ENCODE measurements at regions not wholly inside any gene's neighbourhood (a gene's known extent, or its start where the extent isn't known, plus 50 kb on each side); places are given as distances from the start of the nearest gene placed in this dataset.
"Not testable (repeated sequence)": the region's sequence is repeated elsewhere in the genome, so short reads cannot be mapped to it uniquely, and the experiment has no call there.

DNA sequence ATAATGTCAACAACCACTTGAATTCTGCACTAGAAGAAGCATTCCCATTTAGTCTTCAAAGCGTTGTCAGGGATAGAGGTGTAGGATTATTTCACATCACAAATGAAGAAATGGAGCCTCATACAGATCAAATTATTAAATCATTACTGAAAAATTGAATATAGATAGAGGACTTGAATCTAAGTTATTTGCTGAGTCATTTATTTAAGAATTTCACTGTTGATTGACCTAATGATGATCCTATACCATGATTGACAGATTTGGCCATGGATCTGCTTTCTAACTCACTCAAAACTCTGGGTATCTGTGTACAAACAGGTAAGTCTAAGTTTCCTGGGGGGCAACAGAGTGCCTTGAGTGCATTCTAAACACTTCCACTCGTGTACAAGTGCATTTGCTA, 215.9 kb downstream of the BTBD3 start:
- Histone ChIP-seq H3K9me3 (ENCODE audit: control insufficient read depth in 2 of 2, insufficient read depth in 1 of 2, low read depth in 1 of 2, low read length in 1 of 2) (no peaks in the 10 kb centered on the region), H3K27ac (ENCODE audit: low read depth in 2 of 2, low read length in 1 of 2) (no peak overlapping the region), H3K36me3 (ENCODE audit: control insufficient read depth in 2 of 2, insufficient read depth in 2 of 2, low read length in 1 of 2) (no peaks in the 10 kb centered on the region), H3K4me3 (ENCODE audit: low read depth in 1 of 2, low read length in 2 of 2) (no peak overlapping the region), H3K4me1 (ENCODE audit: control insufficient read depth in 2 of 2, insufficient read depth in 2 of 2, low read length in 1 of 2) (no peaks in the 10 kb centered on the region), H3K27me3 (ENCODE audit: control insufficient read depth in 1 of 2, insufficient read depth in 2 of 2, low read length in 2 of 2) (no peaks in the 10 kb centered on the region)
- 80 to 82% methylated on average over 2 of the region's 2 CpGs for WGBS, 2 donors

GRCh38 chr20:12145951-12146350, 228.3 kb downstream of the BTBD3 start:
- H3K27ac ChIP-seq (ENCODE audit: low read depth in 2 of 2, low read length in 1 of 2); H3K4me3 ChIP-seq (ENCODE audit: low read depth in 1 of 2, low read length in 2 of 2); H3K36me3 ChIP-seq (ENCODE audit: control insufficient read depth in 2 of 2, insufficient read depth in 2 of 2, low read length in 1 of 2); H3K9me3 ChIP-seq (ENCODE audit: control insufficient read depth in 2 of 2, insufficient read depth in 1 of 2, low read depth in 1 of 2, low read length in 1 of 2); H3K4me1 ChIP-seq (ENCODE audit: control insufficient read depth in 2 of 2, insufficient read depth in 2 of 2, low read length in 1 of 2); H3K27me3 ChIP-seq (ENCODE audit: control insufficient read depth in 1 of 2, insufficient read depth in 2 of 2, low read length in 2 of 2): not testable (repeated sequence)
- 89 to 92% methylated on average over 1 of the region's 1 CpG for WGBS, 2 donors

DNA sequence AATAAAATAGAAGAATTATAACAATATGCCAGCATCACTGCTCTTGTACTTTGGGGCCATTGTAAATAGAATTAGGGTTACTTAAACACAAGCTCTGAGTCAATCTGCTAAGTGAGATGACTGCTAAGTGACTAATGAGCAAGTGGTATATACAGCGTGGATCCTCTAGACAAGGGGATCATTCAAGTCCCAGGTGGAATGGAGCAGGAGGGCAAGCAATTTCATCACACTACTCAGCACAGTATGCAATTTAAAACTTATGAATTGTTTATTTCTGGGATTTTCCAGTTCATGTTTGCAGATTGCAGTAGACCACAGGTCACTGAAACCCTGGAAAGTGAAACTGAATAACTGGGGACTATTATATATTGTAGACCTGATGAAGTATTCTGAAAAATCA, 235.3 kb downstream of the BTBD3 start:
- no peaks in the 10 kb centered on the region for H3K9me3 ChIP-seq (ENCODE audit: control insufficient read depth in 2 of 2, insufficient read depth in 1 of 2, low read depth in 1 of 2, low read length in 1 of 2)
- 44 to 56% methylated on average over 1 of the region's 1 CpG for WGBS, 2 donors
- no peaks in the 10 kb centered on the region for H3K36me3 ChIP-seq (ENCODE audit: control insufficient read depth in 2 of 2, insufficient read depth in 2 of 2, low read length in 1 of 2)
- no peak overlapping the region for H3K27ac ChIP-seq (ENCODE audit: low read depth in 2 of 2, low read length in 1 of 2)
- H3K4me3 ChIP-seq (ENCODE audit: low read depth in 1 of 2, low read length in 2 of 2) = no peak overlapping the region
- no peaks in the 10 kb centered on the region for H3K27me3 ChIP-seq (ENCODE audit: control insufficient read depth in 1 of 2, insufficient read depth in 2 of 2, low read length in 2 of 2)
- no peaks in the 10 kb centered on the region for H3K4me1 ChIP-seq (ENCODE audit: control insufficient read depth in 2 of 2, insufficient read depth in 2 of 2, low read length in 1 of 2)

DNA sequence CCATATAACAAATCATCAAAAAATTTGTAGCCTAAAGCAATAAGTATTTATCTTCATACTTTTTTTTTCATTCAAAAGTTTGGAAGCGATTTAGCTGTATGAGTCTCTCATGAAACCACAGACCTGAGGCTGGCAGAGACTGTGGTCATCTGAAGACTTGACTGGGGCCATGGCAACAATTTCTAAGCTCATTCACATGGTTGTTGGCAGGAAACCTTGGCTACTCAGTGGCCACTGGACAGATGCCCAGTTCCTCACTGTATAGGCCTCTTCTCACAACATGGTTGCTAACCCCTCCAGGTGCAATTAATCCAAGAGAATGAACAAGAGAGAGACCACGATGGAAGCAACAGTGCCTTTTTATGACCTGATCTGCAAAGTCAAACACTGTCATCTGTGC, 235.9 kb downstream of the BTBD3 start:
- Histone ChIP-seq H3K9me3 (ENCODE audit: control insufficient read depth in 2 of 2, insufficient read depth in 1 of 2, low read depth in 1 of 2, low read length in 1 of 2) (no peaks in the 10 kb centered on the region), H3K4me1 (ENCODE audit: control insufficient read depth in 2 of 2, insufficient read depth in 2 of 2, low read length in 1 of 2) (no peaks in the 10 kb centered on the region), H3K27ac (ENCODE audit: low read depth in 2 of 2, low read length in 1 of 2) (no peak overlapping the region), H3K36me3 (ENCODE audit: control insufficient read depth in 2 of 2, insufficient read depth in 2 of 2, low read length in 1 of 2) (no peaks in the 10 kb centered on the region), H3K27me3 (ENCODE audit: control insufficient read depth in 1 of 2, insufficient read depth in 2 of 2, low read length in 2 of 2) (no peaks in the 10 kb centered on the region), H3K4me3 (ENCODE audit: low read depth in 1 of 2, low read length in 2 of 2) (no peak overlapping the region)
- whole genome bisulfite sequencing, 2 donors = 72 to 80% methylated on average over 2 of the region's 2 CpGs

DNA sequence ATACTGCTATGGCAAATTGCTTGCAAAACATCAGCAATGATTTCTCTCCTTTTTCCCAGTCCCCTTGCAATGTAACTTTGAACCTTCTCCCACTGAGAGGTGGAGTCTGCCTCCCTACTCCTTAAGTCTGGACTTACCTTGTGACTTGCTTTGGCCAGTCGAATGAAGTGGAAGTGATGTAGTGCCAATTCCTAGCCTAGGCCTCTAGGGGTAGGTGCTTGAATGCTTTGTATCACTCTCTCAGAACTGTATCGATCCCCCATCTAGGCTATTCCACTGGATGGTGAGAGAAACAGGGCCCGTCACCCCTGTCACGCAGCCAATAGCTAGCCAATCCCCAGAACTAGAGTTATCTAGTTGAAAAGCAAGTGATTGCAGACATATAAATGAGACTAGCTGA, 238.6 kb downstream of the BTBD3 start:
- no peak overlapping the region for H3K27ac ChIP-seq (ENCODE audit: low read depth in 2 of 2, low read length in 1 of 2)
- H3K36me3 ChIP-seq (ENCODE audit: control insufficient read depth in 2 of 2, insufficient read depth in 2 of 2, low read length in 1 of 2) = no peaks in the 10 kb centered on the region
- no peaks in the 10 kb centered on the region for H3K9me3 ChIP-seq (ENCODE audit: control insufficient read depth in 2 of 2, insufficient read depth in 1 of 2, low read depth in 1 of 2, low read length in 1 of 2)
- no peaks in the 10 kb centered on the region for H3K27me3 ChIP-seq (ENCODE audit: control insufficient read depth in 1 of 2, insufficient read depth in 2 of 2, low read length in 2 of 2)
- no peak overlapping the region for H3K4me3 ChIP-seq (ENCODE audit: low read depth in 1 of 2, low read length in 2 of 2)
- 94 to 96% methylated on average over 4 of the region's 4 CpGs for WGBS, 2 donors
- no peaks in the 10 kb centered on the region for H3K4me1 ChIP-seq (ENCODE audit: control insufficient read depth in 2 of 2, insufficient read depth in 2 of 2, low read length in 1 of 2)

- no peak overlapping the region for H3K4me3 ChIP-seq (ENCODE audit: low read depth in 1 of 2, low read length in 2 of 2)
- no peaks in the 10 kb centered on the region for H3K36me3 ChIP-seq (ENCODE audit: control insufficient read depth in 2 of 2, insufficient read depth in 2 of 2, low read length in 1 of 2)
- WGBS, 2 donors = 84 to 90% methylated on average over 6 of the region's 6 CpGs
Observed at GRCh38 chr20:12159261-12159660, 241.6 kb downstream of the BTBD3 start.

GRCh38 chr20:12161734-12162133, 244.0 kb downstream of the BTBD3 start:
- 81 to 84% methylated on average over 2 of the region's 2 CpGs for WGBS, 2 donors
- Histone ChIP-seq H3K9me3 (ENCODE audit: control insufficient read depth in 2 of 2, insufficient read depth in 1 of 2, low read depth in 1 of 2, low read length in 1 of 2) (no peaks in the 10 kb centered on the region), H3K4me3 (ENCODE audit: low read depth in 1 of 2, low read length in 2 of 2) (no peak overlapping the region), H3K27me3 (ENCODE audit: control insufficient read depth in 1 of 2, insufficient read depth in 2 of 2, low read length in 2 of 2) (no peaks in the 10 kb centered on the region), H3K36me3 (ENCODE audit: control insufficient read depth in 2 of 2, insufficient read depth in 2 of 2, low read length in 1 of 2) (no peaks in the 10 kb centered on the region), H3K27ac (ENCODE audit: low read depth in 2 of 2, low read length in 1 of 2) (no peak overlapping the region), H3K4me1 (ENCODE audit: control insufficient read depth in 2 of 2, insufficient read depth in 2 of 2, low read length in 1 of 2) (no peaks in the 10 kb centered on the region)

More at GRCh38 chr20:12159261-12159660, 241.6 kb downstream of the BTBD3 start:
- Histone ChIP-seq H3K9me3 (ENCODE audit: control insufficient read depth in 2 of 2, insufficient read depth in 1 of 2, low read depth in 1 of 2, low read length in 1 of 2) (no peaks in the 10 kb centered on the region), H3K4me1 (ENCODE audit: control insufficient read depth in 2 of 2, insufficient read depth in 2 of 2, low read length in 1 of 2) (no peaks in the 10 kb centered on the region), H3K27me3 (ENCODE audit: control insufficient read depth in 1 of 2, insufficient read depth in 2 of 2, low read length in 2 of 2) (no peaks in the 10 kb centered on the region), H3K27ac (ENCODE audit: low read depth in 2 of 2, low read length in 1 of 2) (no peak overlapping the region)

DNA sequence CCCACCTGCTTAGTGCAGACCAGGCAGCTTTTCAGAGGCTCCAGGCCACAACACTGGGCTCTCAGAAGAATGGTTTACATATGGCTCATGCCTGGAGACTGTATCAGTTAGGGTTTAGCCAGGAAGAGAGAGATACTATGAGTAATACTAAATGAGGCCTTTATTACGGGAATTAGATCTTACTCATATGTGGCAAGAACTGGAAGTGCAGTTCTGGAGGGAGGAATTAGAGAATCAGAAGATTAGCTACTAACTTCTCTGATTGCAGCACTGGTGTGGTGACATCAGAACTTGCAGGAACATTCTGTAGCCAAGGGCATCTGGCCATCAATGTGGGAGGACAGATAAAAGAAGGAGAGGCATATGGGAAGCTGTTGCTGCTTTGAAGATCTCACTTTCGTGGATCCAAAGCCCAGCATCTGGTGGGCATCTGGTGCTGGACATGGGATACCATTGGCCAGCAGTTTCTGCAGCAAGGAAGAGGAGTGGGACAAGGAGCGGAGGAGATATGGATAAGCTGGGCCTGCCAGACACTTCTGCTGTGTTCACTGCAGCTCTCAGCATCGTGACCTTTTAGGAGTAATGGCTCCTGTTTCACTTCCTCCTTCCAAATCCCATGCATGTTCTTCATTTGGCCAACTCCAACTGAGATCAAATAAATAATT, 248.5 kb downstream of the BTBD3 start:
- Histone ChIP-seq H3K4me1 (ENCODE audit: control insufficient read depth in 2 of 2, insufficient read depth in 2 of 2, low read length in 1 of 2) (no peaks in the 10 kb centered on the region), H3K4me3 (ENCODE audit: low read depth in 1 of 2, low read length in 2 of 2) (no peak overlapping the region), H3K9me3 (ENCODE audit: control insufficient read depth in 2 of 2, insufficient read depth in 1 of 2, low read depth in 1 of 2, low read length in 1 of 2) (no peaks in the 10 kb centered on the region), H3K27me3 (ENCODE audit: control insufficient read depth in 1 of 2, insufficient read depth in 2 of 2, low read length in 2 of 2) (no peaks in the 10 kb centered on the region), H3K36me3 (ENCODE audit: control insufficient read depth in 2 of 2, insufficient read depth in 2 of 2, low read length in 1 of 2) (no peaks in the 10 kb centered on the region), H3K27ac (ENCODE audit: low read depth in 2 of 2, low read length in 1 of 2) (peak overlapping the region in 1 of 2 donors; percentile 40)
- 60 to 64% methylated on average over 4 of the region's 4 CpGs for WGBS, 2 donors

- 82 to 88% methylated on average over 1 of the region's 1 CpG for WGBS, 2 donors
- no peak overlapping the region for H3K27ac ChIP-seq (ENCODE audit: low read depth in 2 of 2, low read length in 1 of 2)
- no peaks in the 10 kb centered on the region for H3K36me3 ChIP-seq (ENCODE audit: control insufficient read depth in 2 of 2, insufficient read depth in 2 of 2, low read length in 1 of 2)
- no peaks in the 10 kb centered on the region for H3K9me3 ChIP-seq (ENCODE audit: control insufficient read depth in 2 of 2, insufficient read depth in 1 of 2, low read depth in 1 of 2, low read length in 1 of 2)
- no peaks in the 10 kb centered on the region for H3K4me1 ChIP-seq (ENCODE audit: control insufficient read depth in 2 of 2, insufficient read depth in 2 of 2, low read length in 1 of 2)
- no peaks in the 10 kb centered on the region for H3K27me3 ChIP-seq (ENCODE audit: control insufficient read depth in 1 of 2, insufficient read depth in 2 of 2, low read length in 2 of 2)
- no peak overlapping the region for H3K4me3 ChIP-seq (ENCODE audit: low read depth in 1 of 2, low read length in 2 of 2)
Observed at GRCh38 chr20:12170406-12170805, 252.7 kb downstream of the BTBD3 start.

GRCh38 chr20:12171923-12172524, 254.3 kb downstream of the BTBD3 start:
- Histone ChIP-seq H3K36me3 (ENCODE audit: control insufficient read depth in 2 of 2, insufficient read depth in 2 of 2, low read length in 1 of 2) (no peaks in the 10 kb centered on the region), H3K9me3 (ENCODE audit: control insufficient read depth in 2 of 2, insufficient read depth in 1 of 2, low read depth in 1 of 2, low read length in 1 of 2) (no peaks in the 10 kb centered on the region), H3K27ac (ENCODE audit: low read depth in 2 of 2, low read length in 1 of 2) (no peak overlapping the region), H3K27me3 (ENCODE audit: control insufficient read depth in 1 of 2, insufficient read depth in 2 of 2, low read length in 2 of 2) (no peaks in the 10 kb centered on the region), H3K4me3 (ENCODE audit: low read depth in 1 of 2, low read length in 2 of 2) (no peak overlapping the region), H3K4me1 (ENCODE audit: control insufficient read depth in 2 of 2, insufficient read depth in 2 of 2, low read length in 1 of 2) (no peaks in the 10 kb centered on the region)
- WGBS, 2 donors = 38 to 66% methylated on average over 2 of the region's 2 CpGs

Data from esophagus (tissue), 2 donors.